HL-60 (cell line): ENCODE measurements at regions not wholly inside any gene's neighbourhood (a gene's known extent, or its start where the extent isn't known, plus 50 kb on each side); places are given as distances from the start of the nearest gene placed in this dataset.
"Not testable (repeated sequence)": the region's sequence is repeated elsewhere in the genome, so short reads cannot be mapped to it uniquely, and the experiment has no call there.

Source experiments
- DNase-seq, 2 experiments: peaks; one replicate each; pipeline ENCODE4 v3.0.0-alpha.2; 2010 to 2020; ENCODE audit warnings: low read depth in 1 of 2, low spot score in 1 of 2
- H3K27ac ChIP-seq: fragments of 250-450 bp; sonication (Bioruptor Pico); replicated peaks from 2 replicates; pipeline ENCODE4 v1.5.1; 2020; ENCODE audit warnings: mild to moderate bottlenecking, moderate library complexity
- H3K27me3 ChIP-seq: fragments of 250-450 bp; sonication (Bioruptor Pico); 2 replicates; pipeline ENCODE4 v1.5.1; 2021; ENCODE audit warnings: mild to moderate bottlenecking, moderate library complexity; ENCODE audit not compliant: insufficient read depth, poor library complexity, severe bottlenecking
- H3K4me3 ChIP-seq: replicated peaks from 2 replicates; pipeline ENCODE4 v1.5.1; 2011; ENCODE audit warnings: mild to moderate bottlenecking, control low read depth, low read length; ENCODE audit not compliant: insufficient read depth
- GABPA ChIP-seq: IDR thresholded peaks from 2 replicates; pipeline ENCODE4 v1.6.1; 2012; ENCODE audit warnings: low read depth
- POLR2AphosphoS5 ChIP-seq: IDR thresholded peaks from 2 replicates; pipeline ENCODE4 v1.6.1; 2012; ENCODE audit warnings: low read depth
- SPI1 ChIP-seq: IDR thresholded peaks from 2 replicates; pipeline ENCODE4 v1.6.1; 2012; ENCODE audit warnings: low read depth, mild to moderate bottlenecking, borderline replicate concordance
- TF ChIP-seq, protein P1 (sequence below): IDR thresholded peaks from one replicate; pipeline ENCODE4 v1.5.1; 2011; ENCODE audit warnings: low read length, control low read depth, inconsistent platforms; ENCODE audit not compliant: insufficient read depth
- TF ChIP-seq, protein P2 (sequence below): IDR thresholded peaks from 2 replicates; pipeline ENCODE4 v1.6.1; 2012; ENCODE audit warnings: low read depth; ENCODE audit not compliant: insufficient replicate concordance

DNA sequence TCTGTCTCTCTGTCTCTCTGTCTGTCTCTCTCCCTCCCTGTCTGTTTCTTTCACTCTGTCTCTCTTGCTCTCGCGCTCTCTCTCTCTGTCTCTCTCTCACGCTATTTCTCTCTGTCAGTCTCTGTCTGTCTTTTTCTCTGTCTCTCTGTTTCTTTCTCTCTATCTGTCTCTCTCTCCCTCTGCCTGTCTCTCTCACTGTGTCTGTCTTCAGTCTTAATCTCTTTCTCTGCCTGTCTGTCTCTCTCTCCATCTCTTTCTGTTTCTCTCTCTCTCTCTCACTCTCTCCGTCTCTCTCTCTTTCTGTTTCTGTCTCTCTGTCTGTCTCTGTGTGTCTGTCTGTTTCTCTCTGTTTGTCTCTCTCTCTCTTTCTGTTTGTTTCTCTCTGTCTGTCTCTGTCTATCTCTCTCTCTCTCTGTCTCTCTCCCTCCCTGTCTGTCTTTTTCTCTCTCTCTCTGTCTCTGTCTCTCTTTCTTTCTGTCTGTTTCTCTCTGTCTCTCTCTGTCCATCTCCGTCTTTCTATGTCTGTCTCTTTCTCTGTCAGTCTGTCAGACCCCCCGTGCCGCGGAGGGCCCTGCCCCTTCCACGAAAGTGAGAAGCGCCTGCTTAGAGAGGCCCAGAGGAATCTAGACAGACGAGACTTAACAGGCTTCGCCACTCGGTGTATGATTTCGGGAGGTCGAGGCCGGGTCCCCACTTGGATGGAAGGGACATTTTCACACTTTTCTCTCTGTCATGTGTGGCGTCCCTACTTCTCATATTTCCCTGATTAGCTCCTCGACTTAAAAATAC lies 346.3 kb upstream of the DEFB115 start:
- Histone ChIP-seq H3K27ac (no peak overlapping the region), H3K4me3 (no peak overlapping the region), H3K27me3 (no peaks in the 10 kb centered on the region)
- TF ChIP-seq, protein P1, sequence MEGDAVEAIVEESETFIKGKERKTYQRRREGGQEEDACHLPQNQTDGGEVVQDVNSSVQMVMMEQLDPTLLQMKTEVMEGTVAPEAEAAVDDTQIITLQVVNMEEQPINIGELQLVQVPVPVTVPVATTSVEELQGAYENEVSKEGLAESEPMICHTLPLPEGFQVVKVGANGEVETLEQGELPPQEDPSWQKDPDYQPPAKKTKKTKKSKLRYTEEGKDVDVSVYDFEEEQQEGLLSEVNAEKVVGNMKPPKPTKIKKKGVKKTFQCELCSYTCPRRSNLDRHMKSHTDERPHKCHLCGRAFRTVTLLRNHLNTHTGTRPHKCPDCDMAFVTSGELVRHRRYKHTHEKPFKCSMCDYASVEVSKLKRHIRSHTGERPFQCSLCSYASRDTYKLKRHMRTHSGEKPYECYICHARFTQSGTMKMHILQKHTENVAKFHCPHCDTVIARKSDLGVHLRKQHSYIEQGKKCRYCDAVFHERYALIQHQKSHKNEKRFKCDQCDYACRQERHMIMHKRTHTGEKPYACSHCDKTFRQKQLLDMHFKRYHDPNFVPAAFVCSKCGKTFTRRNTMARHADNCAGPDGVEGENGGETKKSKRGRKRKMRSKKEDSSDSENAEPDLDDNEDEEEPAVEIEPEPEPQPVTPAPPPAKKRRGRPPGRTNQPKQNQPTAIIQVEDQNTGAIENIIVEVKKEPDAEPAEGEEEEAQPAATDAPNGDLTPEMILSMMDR = no peak
- TF ChIP-seq SPI1 = no peak
- no peak for TF ChIP-seq POLR2AphosphoS5
- TF ChIP-seq, protein P2, sequence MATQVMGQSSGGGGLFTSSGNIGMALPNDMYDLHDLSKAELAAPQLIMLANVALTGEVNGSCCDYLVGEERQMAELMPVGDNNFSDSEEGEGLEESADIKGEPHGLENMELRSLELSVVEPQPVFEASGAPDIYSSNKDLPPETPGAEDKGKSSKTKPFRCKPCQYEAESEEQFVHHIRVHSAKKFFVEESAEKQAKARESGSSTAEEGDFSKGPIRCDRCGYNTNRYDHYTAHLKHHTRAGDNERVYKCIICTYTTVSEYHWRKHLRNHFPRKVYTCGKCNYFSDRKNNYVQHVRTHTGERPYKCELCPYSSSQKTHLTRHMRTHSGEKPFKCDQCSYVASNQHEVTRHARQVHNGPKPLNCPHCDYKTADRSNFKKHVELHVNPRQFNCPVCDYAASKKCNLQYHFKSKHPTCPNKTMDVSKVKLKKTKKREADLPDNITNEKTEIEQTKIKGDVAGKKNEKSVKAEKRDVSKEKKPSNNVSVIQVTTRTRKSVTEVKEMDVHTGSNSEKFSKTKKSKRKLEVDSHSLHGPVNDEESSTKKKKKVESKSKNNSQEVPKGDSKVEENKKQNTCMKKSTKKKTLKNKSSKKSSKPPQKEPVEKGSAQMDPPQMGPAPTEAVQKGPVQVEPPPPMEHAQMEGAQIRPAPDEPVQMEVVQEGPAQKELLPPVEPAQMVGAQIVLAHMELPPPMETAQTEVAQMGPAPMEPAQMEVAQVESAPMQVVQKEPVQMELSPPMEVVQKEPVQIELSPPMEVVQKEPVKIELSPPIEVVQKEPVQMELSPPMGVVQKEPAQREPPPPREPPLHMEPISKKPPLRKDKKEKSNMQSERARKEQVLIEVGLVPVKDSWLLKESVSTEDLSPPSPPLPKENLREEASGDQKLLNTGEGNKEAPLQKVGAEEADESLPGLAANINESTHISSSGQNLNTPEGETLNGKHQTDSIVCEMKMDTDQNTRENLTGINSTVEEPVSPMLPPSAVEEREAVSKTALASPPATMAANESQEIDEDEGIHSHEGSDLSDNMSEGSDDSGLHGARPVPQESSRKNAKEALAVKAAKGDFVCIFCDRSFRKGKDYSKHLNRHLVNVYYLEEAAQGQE = no peak
- no peak for DNase-seq

DNA sequence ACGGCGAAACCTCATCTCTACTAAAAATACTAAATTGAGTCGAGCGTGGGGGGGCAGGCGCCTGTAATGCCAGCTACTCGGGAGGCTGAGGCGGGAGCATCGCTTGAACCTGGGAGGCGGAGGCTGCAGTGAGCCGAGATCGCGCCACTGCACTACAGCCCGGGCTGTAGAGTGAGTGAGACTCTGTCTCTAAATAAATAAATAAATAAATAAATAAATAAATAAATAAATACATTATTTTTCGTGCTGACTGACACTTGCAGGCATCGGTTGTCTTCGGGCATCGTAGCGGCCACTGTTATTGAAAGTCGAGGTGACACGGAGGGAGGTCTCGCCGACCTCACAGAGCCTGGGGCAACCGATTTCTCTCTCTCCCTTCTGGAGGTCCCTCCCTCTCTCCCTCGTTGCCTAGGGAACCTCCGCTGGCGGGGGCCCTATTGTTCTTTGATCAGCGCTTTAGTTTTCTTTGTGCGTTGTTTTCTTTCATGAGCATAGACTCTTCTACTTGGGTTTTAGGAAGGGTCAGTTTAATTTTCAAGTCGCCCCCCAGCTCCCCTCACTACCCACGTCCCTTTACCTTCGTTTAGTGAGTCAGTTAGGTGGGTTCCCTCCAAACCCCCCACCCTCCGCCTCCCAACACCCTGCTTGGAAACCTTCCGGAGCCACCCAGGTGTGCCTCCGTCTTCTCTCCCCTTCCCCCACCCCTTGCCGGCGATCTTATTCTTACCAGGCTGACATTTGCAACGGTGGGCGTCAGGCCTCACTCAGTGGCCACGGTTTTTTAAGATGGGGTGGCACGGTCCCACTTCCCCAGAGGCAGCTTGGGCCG lies 345.4 kb upstream of the DEFB115 start:
- not testable (repeated sequence) for H3K27ac ChIP-seq, H3K4me3 ChIP-seq, H3K27me3 ChIP-seq, DNase-seq

DNA sequence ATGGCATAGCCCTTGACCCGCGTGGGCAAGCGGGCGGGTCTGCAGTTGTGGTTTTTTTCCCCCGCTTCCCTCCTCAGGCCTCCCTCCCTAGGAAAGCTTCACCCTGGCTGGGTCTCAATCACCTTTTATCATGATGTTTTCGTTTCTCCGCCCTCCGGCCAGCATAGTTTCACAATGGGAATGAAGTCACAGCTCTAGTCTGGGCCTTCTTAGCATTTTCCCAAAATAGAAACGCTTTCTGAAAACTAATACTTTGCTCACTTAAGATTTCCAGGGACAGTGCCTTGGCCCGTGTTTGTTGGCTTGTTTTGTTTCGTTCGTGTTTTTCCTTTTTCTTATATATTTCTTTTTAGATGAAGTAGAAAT lies 344.8 kb upstream of the DEFB115 start:
- not testable (repeated sequence) for DNase-seq, H3K27me3 ChIP-seq, H3K4me3 ChIP-seq, H3K27ac ChIP-seq

DNA sequence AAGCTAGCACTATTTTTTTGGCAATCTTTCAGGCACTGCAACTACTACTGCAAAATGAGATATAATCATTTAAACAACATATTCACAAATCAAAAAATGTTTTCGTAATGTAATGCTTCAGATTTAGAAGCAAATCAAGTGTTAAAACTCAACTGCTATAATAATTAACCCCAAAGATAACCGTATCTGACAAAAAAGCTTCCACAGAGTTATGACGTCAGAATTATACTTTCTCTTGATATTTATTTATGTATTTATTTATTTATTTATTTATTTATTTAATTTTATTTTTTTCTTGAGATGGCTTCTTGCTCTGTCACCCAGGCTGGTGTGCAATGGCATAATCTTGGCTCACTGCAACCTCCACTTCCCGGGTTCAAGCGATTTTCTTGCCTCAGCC lies 341.1 kb upstream of the DEFB115 start:
- H3K4me3 ChIP-seq, H3K27ac ChIP-seq, DNase-seq, H3K27me3 ChIP-seq: not testable (repeated sequence)

DNA sequence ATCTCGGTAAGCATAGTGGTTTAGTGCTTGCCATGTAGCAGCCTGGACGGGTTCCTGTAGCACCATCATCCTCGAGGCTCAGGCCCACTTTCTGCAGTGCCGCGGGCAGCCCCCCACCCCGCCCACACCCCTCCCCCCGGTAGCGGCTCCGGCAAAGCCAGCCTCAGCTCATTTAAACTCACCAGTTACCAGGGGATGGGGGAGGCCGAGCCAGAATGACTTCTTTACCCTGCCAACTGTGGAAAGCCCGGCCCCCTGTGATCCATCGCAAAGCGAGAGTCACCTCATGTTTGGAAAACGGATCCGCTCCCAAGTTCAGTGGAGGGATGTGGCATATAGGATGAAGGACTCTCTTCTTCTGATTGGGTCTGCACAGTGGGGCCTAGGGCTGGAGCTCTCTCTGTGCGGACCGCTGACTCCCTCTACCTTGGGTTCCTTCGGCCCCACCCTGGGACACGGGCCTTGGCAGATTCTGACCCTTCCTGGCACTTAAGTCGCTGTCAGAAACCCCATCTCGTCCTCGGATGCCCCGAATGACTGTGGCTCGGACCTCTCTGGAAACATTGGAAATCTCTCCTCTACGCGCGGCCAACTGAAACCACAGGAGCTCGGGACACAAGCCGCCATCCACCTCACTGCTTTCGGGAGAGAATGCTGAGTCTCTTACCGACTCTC lies 337.8 kb upstream of the DEFB115 start:
- H3K27me3 ChIP-seq = no peaks in the 10 kb centered on the region
- no peak overlapping the region for H3K4me3 ChIP-seq
- no peak overlapping the region for H3K27ac ChIP-seq
- no peak for DNase-seq
- TF ChIP-seq GABPA (no peak), SPI1 (no peak), POLR2AphosphoS5 (no peak)
- TF ChIP-seq, protein P1 = no peak
- TF ChIP-seq, protein P2 = no peak
